Skeletal muscle tissue (tissue), 3 donors: ENCODE measurements at regions not wholly inside any gene's neighbourhood (a gene's known extent, or its start where the extent isn't known, plus 50 kb on each side); places are given as distances from the start of the nearest gene placed in this dataset.

Source experiments
- H3K27ac ChIP-seq: one replicate; pipeline ENCODE4 v1.7.0; 2013; ENCODE audit warnings: mild to moderate bottlenecking, low read depth, low read length, inconsistent platforms
- H3K27me3 ChIP-seq, 3 donors: one replicate each; pipeline ENCODE4 v1.7.0; 2013; ENCODE audit warnings: low read length in 3 of 3; ENCODE audit not compliant: control insufficient read depth in 3 of 3, insufficient read depth in 3 of 3
- H3K36me3 ChIP-seq, 3 donors: one replicate each; pipeline ENCODE4 v1.7.0; 2013; ENCODE audit warnings: low read length in 3 of 3; ENCODE audit not compliant: control insufficient read depth in 3 of 3, insufficient read depth in 3 of 3
- H3K4me1 ChIP-seq, 3 donors: one replicate each; pipeline ENCODE4 v1.7.0; 2013; ENCODE audit warnings: low read length in 3 of 3, mild to moderate bottlenecking in 3 of 3; ENCODE audit not compliant: control insufficient read depth in 3 of 3, insufficient read depth in 3 of 3
- H3K4me3 ChIP-seq, 3 donors: one replicate each; pipeline ENCODE4 v1.7.0; 2013; ENCODE audit warnings: low read length in 3 of 3
- H3K9ac ChIP-seq, 3 donors: one replicate each; pipeline ENCODE4 v1.7.0; 2013; ENCODE audit warnings: low read length in 3 of 3, mild to moderate bottlenecking in 3 of 3, moderate library complexity in 2 of 3, low read depth in 1 of 3
- H3K9me3 ChIP-seq, 3 donors: one replicate each; pipeline ENCODE4 v1.7.0; 2013; ENCODE audit warnings: low read length in 3 of 3; ENCODE audit not compliant: control insufficient read depth in 3 of 3
- donor health status: Osteomylitis.

- Histone ChIP-seq H3K36me3 (no peaks in the 10 kb centered on the region), H3K4me3 (no peak overlapping the region), H3K4me1 (no peaks in the 10 kb centered on the region), H3K27me3 (no peaks in the 10 kb centered on the region), H3K9me3 (no peaks in the 10 kb centered on the region), H3K27ac (no peak overlapping the region), H3K9ac (no peak overlapping the region)
These were observed 111.0 kb upstream of the ARHGAP42 start for GRCh38 chr11:100575860-100576717.

- H3K9ac ChIP-seq: no peak overlapping the region
- H3K9me3 ChIP-seq: no peaks in the 10 kb centered on the region
- no peaks in the 10 kb centered on the region for H3K27me3 ChIP-seq
- H3K36me3 ChIP-seq: no peaks in the 10 kb centered on the region
- no peak overlapping the region for H3K27ac ChIP-seq
- peaks cover 0 to 3% (median 0%) of the 10 kb centered on the region in 3 donors for H3K4me1 ChIP-seq
- no peak overlapping the region for H3K4me3 ChIP-seq
These were observed 110.4 kb upstream of the ARHGAP42 start for GRCh38 chr11:100576718-100577021.

GRCh38 chr11:100578831-100579311 is 108.2 kb upstream of the ARHGAP42 start:
- no peaks in the 10 kb centered on the region for H3K36me3 ChIP-seq
- peaks cover 0 to 3% (median 0%) of the 10 kb centered on the region in 3 donors for H3K4me1 ChIP-seq
- no peak overlapping the region for H3K27ac ChIP-seq
- no peak overlapping the region for H3K9ac ChIP-seq
- no peaks in the 10 kb centered on the region for H3K9me3 ChIP-seq
- H3K4me3 ChIP-seq: no peak overlapping the region
- H3K27me3 ChIP-seq: no peaks in the 10 kb centered on the region

- no peaks in the 10 kb centered on the region for H3K36me3 ChIP-seq
- H3K4me3 ChIP-seq: no peak overlapping the region
- peaks cover 0 to 12% (median 5%) of the 10 kb centered on the region in 3 donors for H3K4me1 ChIP-seq
- H3K9ac ChIP-seq: no peak overlapping the region
- no peaks in the 10 kb centered on the region for H3K9me3 ChIP-seq
- no peaks in the 10 kb centered on the region for H3K27me3 ChIP-seq
- no peak overlapping the region for H3K27ac ChIP-seq
These were observed 105.8 kb upstream of the ARHGAP42 start for GRCh38 chr11:100581318-100581717.

- no peak overlapping the region for H3K27ac ChIP-seq
- H3K4me3 ChIP-seq: no peak overlapping the region
- no peaks in the 10 kb centered on the region for H3K9me3 ChIP-seq
- no peaks in the 10 kb centered on the region for H3K36me3 ChIP-seq
- H3K27me3 ChIP-seq: no peaks in the 10 kb centered on the region
- H3K4me1 ChIP-seq: peaks cover 0 to 12% (median 5%) of the 10 kb centered on the region in 3 donors
- no peak overlapping the region for H3K9ac ChIP-seq
These were observed 102.7 kb upstream of the ARHGAP42 start for GRCh38 chr11:100584201-100584985.

- Histone ChIP-seq H3K4me3 (no peak overlapping the region), H3K36me3 (no peaks in the 10 kb centered on the region), H3K4me1 (peaks cover 0 to 12% (median 5%) of the 10 kb centered on the region in 3 donors), H3K9me3 (no peaks in the 10 kb centered on the region), H3K9ac (no peak overlapping the region), H3K27me3 (no peaks in the 10 kb centered on the region), H3K27ac (no peak overlapping the region)
These were observed 101.4 kb upstream of the ARHGAP42 start for GRCh38 chr11:100585728-100586127.

GRCh38 chr11:100586361-100587101 is 100.6 kb upstream of the ARHGAP42 start:
- Histone ChIP-seq H3K4me1 (peaks cover 0 to 9% (median 5%) of the 10 kb centered on the region in 3 donors), H3K4me3 (no peak overlapping the region), H3K36me3 (no peaks in the 10 kb centered on the region), H3K27me3 (no peaks in the 10 kb centered on the region), H3K9ac (no peak overlapping the region), H3K27ac (no peak overlapping the region), H3K9me3 (no peaks in the 10 kb centered on the region)

GRCh38 chr11:100592619-100593260 is 94.3 kb upstream of the ARHGAP42 start:
- Histone ChIP-seq H3K27ac (no peak overlapping the region), H3K27me3 (no peaks in the 10 kb centered on the region), H3K4me3 (no peak overlapping the region), H3K9me3 (no peaks in the 10 kb centered on the region), H3K9ac (no peak overlapping the region), H3K4me1 (no peaks in the 10 kb centered on the region), H3K36me3 (no peaks in the 10 kb centered on the region)

GRCh38 chr11:100593291-100593690 is 93.8 kb upstream of the ARHGAP42 start:
- Histone ChIP-seq H3K9ac (no peak overlapping the region), H3K27ac (no peak overlapping the region), H3K27me3 (no peaks in the 10 kb centered on the region), H3K36me3 (no peaks in the 10 kb centered on the region), H3K4me1 (no peaks in the 10 kb centered on the region), H3K4me3 (no peak overlapping the region), H3K9me3 (no peaks in the 10 kb centered on the region)
